HCT116 (cell line): ENCODE measurements at regions not wholly inside any gene's neighbourhood (a gene's known extent, or its start where the extent isn't known, plus 50 kb on each side); places are given as distances from the start of the nearest gene placed in this dataset.

Source experiments
- ATAC-seq: fragments of 200-7000 bp; cut with Tn5 transposase; 2 replicates; pipeline ENCODE4 v1.9.1; 2020; ENCODE audit warnings: mild to moderate bottlenecking, moderate library complexity
- BruUV-seq: library from RNA; stranded (reverse); fragments of 400-500 nt; replicated peaks from 2 replicates; lab custom pipeline; 2021; lab: Mats Ljungman, UMichigan
- CTCF ChIA-PET: fragments of 300-600 bp; sonication (Branson Sonifier 250); formaldehyde crosslinking; loops from one replicate; lab custom pipeline; 2021; ENCODE audit warnings: antibody characterized with exemption; lab: Charles Lee
- POLR2A ChIA-PET: fragments of 300-600, 350-600 bp; sonication (Branson Sonifier 250); formaldehyde crosslinking; loops from one replicate; lab custom pipeline; 2021; ENCODE audit warnings: antibody characterized with exemption; lab: Charles Lee
- RAD21 ChIA-PET, 2 experiments: fragments of 300-600 bp; sonication (Branson Sonifier 250); formaldehyde crosslinking; loops; one replicate each; lab custom pipeline; 2023; ENCODE audit warnings: low total read pairs in 2 of 2; ENCODE audit not compliant: uncharacterized antibody in 2 of 2, unreplicated experiment in 2 of 2, low non-redundant PET in 1 of 2; lab: Charles Lee
- DNase-seq: peaks from one replicate; pipeline ENCODE4 v3.0.0-alpha.2; 2010; ENCODE audit warnings: low read depth, low spot score
- H2AFZ ChIP-seq: fragments of 200-600 bp; shearing (Covaris generic), sonication (generic); 2 replicates; pipeline ENCODE4 v1.6.1; 2017; ENCODE audit warnings: low read depth, mixed run types, mixed read lengths, antibody characterized with exemption, low read length; ENCODE audit not compliant: poor library complexity, severe bottlenecking
- H3K27ac ChIP-seq: 2 replicates; pipeline ENCODE4 v1.5.1; 2012; ENCODE audit warnings: low read depth, low read length
- H3K27me3 ChIP-seq: fragments of 200-600 bp; sonication (generic); 2 replicates; pipeline ENCODE4 v1.6.1; 2016; ENCODE audit warnings: mixed run types, low read length, mixed read lengths; ENCODE audit not compliant: insufficient read depth
- H3K36me3 ChIP-seq, 2 experiments: fragments of 200-500 bp in 1 of 2; fragments of 200-600 bp in 1 of 2; sonication (Bioruptor generic) in 1 of 2; sonication (generic) in 1 of 2; 2 replicates each; pipeline versions ENCODE4 v1.5.1 to v1.6.1; 2014 to 2016; ENCODE audit warnings: low read length in 2 of 2, inconsistent platforms in 1 of 2, mixed read lengths in 1 of 2, mixed run types in 1 of 2; ENCODE audit not compliant: insufficient read depth in 2 of 2, control insufficient read depth in 1 of 2
- H3K4me1 ChIP-seq, 2 experiments: fragments of 200-600 bp in 1 of 2; sonication (generic) in 1 of 2; 2 replicates each; pipeline versions ENCODE4 v1.5.1 to v1.6.1; 2012 to 2017; ENCODE audit warnings: low read length in 2 of 2, inconsistent platforms in 1 of 2, mild to moderate bottlenecking in 1 of 2, mixed read lengths in 1 of 2, mixed run types in 1 of 2, moderate library complexity in 1 of 2; ENCODE audit not compliant: insufficient read depth in 2 of 2, control insufficient read depth in 1 of 2
- H3K4me2 ChIP-seq: fragments of 200-600 bp; sonication (generic); 2 replicates; pipeline ENCODE4 v1.6.1; 2017; ENCODE audit warnings: mixed run types, low read length, mixed read lengths
- H3K4me3 ChIP-seq, 2 experiments: fragments of 200-600 bp in 1 of 2; sonication (generic) in 1 of 2; replicated peaks in 1 of 2; 2 replicates each; pipeline ENCODE4 v1.5.1; 2011 to 2016; ENCODE audit warnings: low read length in 2 of 2, control low read depth in 1 of 2, low read depth in 1 of 2, mild to moderate bottlenecking in 1 of 2, mixed read lengths in 1 of 2, mixed run types in 1 of 2
- H3K79me2 ChIP-seq: fragments of 200-600 bp; sonication (generic); 2 replicates; pipeline ENCODE4 v1.6.1; 2017; ENCODE audit warnings: mild to moderate bottlenecking, mixed run types, low read length, moderate library complexity, mixed read lengths; ENCODE audit not compliant: insufficient read depth
- H3K9ac ChIP-seq: fragments of 200-600 bp; sonication (generic); 2 replicates; pipeline ENCODE4 v1.6.1; 2016; ENCODE audit warnings: low read length, mixed read lengths
- H3K9me2 ChIP-seq: fragments of 200-600 bp; sonication (generic), shearing (Covaris generic); 2 replicates; pipeline ENCODE4 v1.6.1; 2017; ENCODE audit warnings: mixed run types, mild to moderate bottlenecking, moderate library complexity; ENCODE audit not compliant: insufficient read depth
- H3K9me3 ChIP-seq, 2 experiments: fragments of 200-500 bp in 1 of 2; fragments of 200-600 bp in 1 of 2; sonication (Bioruptor generic) in 1 of 2; sonication (generic) in 1 of 2; 2 replicates each; pipeline ENCODE4 v1.6.1; 2014 to 2017; ENCODE audit warnings: low read length in 2 of 2, mixed read lengths in 2 of 2, inconsistent platforms in 1 of 2, low read depth in 1 of 2, mild to moderate bottlenecking in 1 of 2, mixed run types in 1 of 2, moderate library complexity in 1 of 2; ENCODE audit not compliant: control insufficient read depth in 1 of 2, insufficient read depth in 1 of 2
- H4K20me1 ChIP-seq: fragments of 200-600 bp; sonication (generic), shearing (Covaris generic); 2 replicates; pipeline ENCODE4 v1.6.1; 2017; ENCODE audit warnings: mixed run types, mild to moderate bottlenecking, moderate library complexity; ENCODE audit not compliant: insufficient read depth
- CBX3 ChIP-seq: IDR thresholded peaks from 2 replicates; pipeline ENCODE4 v1.6.1; 2012; ENCODE audit warnings: low read depth
- CEBPB ChIP-seq: IDR thresholded peaks from 2 replicates; pipeline ENCODE4 v1.6.1; 2012; ENCODE audit warnings: low read depth
- EGR1 ChIP-seq: IDR thresholded peaks from 2 replicates; pipeline ENCODE4 v1.6.1; 2012; ENCODE audit warnings: low read depth
- FOSL1 ChIP-seq: IDR thresholded peaks from 2 replicates; pipeline ENCODE4 v1.6.1; 2012; ENCODE audit warnings: low read depth
- POLR2A ChIP-seq: IDR thresholded peaks from 2 replicates; pipeline ENCODE4 v1.7.0; 2011; ENCODE audit warnings: borderline replicate concordance; ENCODE audit not compliant: insufficient read depth, insufficient read length; ENCODE audit errors: extremely low read depth
- POLR2AphosphoS5 ChIP-seq: IDR thresholded peaks from 2 replicates; pipeline ENCODE4 v1.6.1; 2011; ENCODE audit warnings: mild to moderate bottlenecking, low read depth, low read length, moderate library complexity
- SP1 ChIP-seq: IDR thresholded peaks from 2 replicates; pipeline ENCODE4 v1.6.1; 2012; ENCODE audit warnings: low read depth
- TCF7L2 ChIP-seq: IDR thresholded peaks from 2 replicates; pipeline ENCODE4 v1.7.0; 2011; ENCODE audit warnings: borderline replicate concordance, inconsistent platforms; ENCODE audit not compliant: insufficient read depth, insufficient read length; ENCODE audit errors: extremely low read depth
- YY1 ChIP-seq: IDR thresholded peaks from 2 replicates; pipeline ENCODE4 v1.6.1; 2011; ENCODE audit warnings: low read length, low read depth, moderate library complexity, mild to moderate bottlenecking; ENCODE audit not compliant: insufficient replicate concordance; ENCODE audit errors: extremely low read depth
- ZNF274 ChIP-seq: fragments of 200-500 bp; sonication (Bioruptor generic); IDR thresholded peaks from 2 replicates; pipeline ENCODE4 v1.6.1; 2014; ENCODE audit warnings: mild to moderate bottlenecking, low read depth, low read length, inconsistent platforms
- intact Hi-C: fragments of 100-400 bp; cut with micrococcal nuclease; formaldehyde crosslinking; loops from 2 replicates; pipeline ENCODE4 v1.10.0; 2022
- TF ChIP-seq, protein P1 (sequence below): IDR thresholded peaks from 2 replicates; pipeline ENCODE4 v1.6.1; 2012
- TF ChIP-seq, protein P2 (sequence below): IDR thresholded peaks from 2 replicates; pipeline ENCODE4 v1.6.1; 2012; ENCODE audit warnings: low read depth
- TF ChIP-seq, protein P3 (sequence below), 3 experiments: fragments of 200-600 bp in 1 of 3; sonication (generic) in 1 of 3; IDR thresholded peaks in 2 of 3; conservative IDR thresholded peaks in 1 of 3; 2 replicates each; pipeline ENCODE4 v1.5.1; 2012 to 2017; ENCODE audit warnings: low read depth in 2 of 3, low read length in 2 of 3, antibody characterized with exemption in 1 of 3, borderline replicate concordance in 1 of 3, control low read depth in 1 of 3, mild to moderate bottlenecking in 1 of 3, mixed read lengths in 1 of 3, mixed run types in 1 of 3, moderate library complexity in 1 of 3; ENCODE audit not compliant: insufficient read depth in 1 of 3

DNA sequence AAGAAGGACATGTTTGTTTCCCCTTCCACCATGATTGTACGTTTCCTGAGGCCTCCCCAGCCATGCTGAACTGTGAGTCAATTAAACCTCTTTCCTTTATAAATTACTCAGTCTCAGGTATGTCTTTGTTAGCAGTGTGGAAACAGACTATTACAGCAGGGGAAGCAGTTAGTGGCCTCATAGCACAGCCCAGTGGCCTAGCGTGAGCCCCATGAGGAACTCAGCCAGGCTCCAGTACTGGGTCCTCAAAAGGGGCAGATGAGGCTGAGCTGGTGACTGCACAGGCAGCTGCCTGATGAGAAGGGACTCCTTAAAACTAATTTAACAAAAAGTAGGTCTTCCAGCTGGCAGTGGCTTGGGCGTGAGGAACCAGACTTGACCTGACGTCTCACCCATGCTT, 399.9 kb downstream of the CDH26 start:
- Histone ChIP-seq H3K79me2 (no peaks in the 10 kb centered on the region), H3K27ac (no peak overlapping the region), H3K4me2 (no peak overlapping the region), H3K9ac (no peak overlapping the region), H3K9me2 (no peaks in the 10 kb centered on the region), H3K27me3 (no peaks in the 10 kb centered on the region)
- ATAC-seq, result no peak
- intact Hi-C loops, result no loop called here
- no peak for DNase-seq
- RAD21 ChIA-PET, result no interaction called here
- no peak for TF ChIP-seq POLR2AphosphoS5
- no peak for TF ChIP-seq EGR1
- no peak for TF ChIP-seq CBX3
- TF ChIP-seq POLR2A, result no peak
- TF ChIP-seq, all 23 proteins: peak for 0
- H4K20me1 ChIP-seq, result no peaks in the 10 kb centered on the region
- peaks cover 0 to 13% of the 10 kb centered on the region in 2 experiments; a peak in 2 of 4 replicates for H3K9me3 ChIP-seq
- H3K4me3 ChIP-seq, result no peak overlapping the region
- ChIA-PET POLR2A (no interaction called here), CTCF (no interaction called here)
- no peaks in the 10 kb centered on the region for H3K4me1 ChIP-seq
- H3K36me3 ChIP-seq, result no peaks in the 10 kb centered on the region
- H2AFZ ChIP-seq, result no peak overlapping the region
- no TSS peak for BruUV-seq

DNA sequence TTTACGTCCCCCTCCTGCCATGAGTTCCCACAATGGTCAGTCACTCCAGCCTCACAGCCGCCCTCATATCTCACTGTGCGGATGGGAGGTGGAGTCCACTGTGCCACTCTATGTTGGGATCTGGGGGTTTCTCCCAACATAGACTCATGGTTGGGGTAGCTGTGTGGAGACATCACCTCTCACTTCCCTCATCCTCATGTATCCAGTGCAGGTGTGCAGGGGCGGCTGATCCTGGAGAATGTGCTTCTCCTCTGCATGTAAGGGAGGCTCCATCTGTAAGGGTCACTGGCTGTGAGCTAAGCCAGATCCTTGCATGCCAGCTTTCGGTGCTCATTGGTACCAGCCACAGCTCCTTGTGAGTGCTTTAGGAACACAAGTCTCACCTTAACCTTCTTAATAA, 400.8 kb downstream of the CDH26 start:
- no peak overlapping the region for H3K4me3 ChIP-seq
- no peak overlapping the region for H3K27ac ChIP-seq
- peaks cover 0 to 12% of the 10 kb centered on the region in 2 experiments; a peak in 2 of 4 replicates for H3K9me3 ChIP-seq
- no peaks in the 10 kb centered on the region for H3K36me3 ChIP-seq
- ATAC-seq, result no peak
- no peaks in the 10 kb centered on the region for H4K20me1 ChIP-seq
- no peaks in the 10 kb centered on the region for H3K27me3 ChIP-seq
- no peaks in the 10 kb centered on the region for H3K79me2 ChIP-seq
- H3K4me2 ChIP-seq, result no peak overlapping the region
- TF ChIP-seq, protein P1, sequence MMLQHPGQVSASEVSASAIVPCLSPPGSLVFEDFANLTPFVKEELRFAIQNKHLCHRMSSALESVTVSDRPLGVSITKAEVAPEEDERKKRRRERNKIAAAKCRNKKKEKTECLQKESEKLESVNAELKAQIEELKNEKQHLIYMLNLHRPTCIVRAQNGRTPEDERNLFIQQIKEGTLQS, result no peak
- TF ChIP-seq YY1 (no peak), POLR2A (no peak), CEBPB (no peak), ZNF274 (no peak), POLR2AphosphoS5 (no peak), SP1 (no peak), TCF7L2 (no peak), FOSL1 (no peak)
- TF ChIP-seq, protein P2, sequence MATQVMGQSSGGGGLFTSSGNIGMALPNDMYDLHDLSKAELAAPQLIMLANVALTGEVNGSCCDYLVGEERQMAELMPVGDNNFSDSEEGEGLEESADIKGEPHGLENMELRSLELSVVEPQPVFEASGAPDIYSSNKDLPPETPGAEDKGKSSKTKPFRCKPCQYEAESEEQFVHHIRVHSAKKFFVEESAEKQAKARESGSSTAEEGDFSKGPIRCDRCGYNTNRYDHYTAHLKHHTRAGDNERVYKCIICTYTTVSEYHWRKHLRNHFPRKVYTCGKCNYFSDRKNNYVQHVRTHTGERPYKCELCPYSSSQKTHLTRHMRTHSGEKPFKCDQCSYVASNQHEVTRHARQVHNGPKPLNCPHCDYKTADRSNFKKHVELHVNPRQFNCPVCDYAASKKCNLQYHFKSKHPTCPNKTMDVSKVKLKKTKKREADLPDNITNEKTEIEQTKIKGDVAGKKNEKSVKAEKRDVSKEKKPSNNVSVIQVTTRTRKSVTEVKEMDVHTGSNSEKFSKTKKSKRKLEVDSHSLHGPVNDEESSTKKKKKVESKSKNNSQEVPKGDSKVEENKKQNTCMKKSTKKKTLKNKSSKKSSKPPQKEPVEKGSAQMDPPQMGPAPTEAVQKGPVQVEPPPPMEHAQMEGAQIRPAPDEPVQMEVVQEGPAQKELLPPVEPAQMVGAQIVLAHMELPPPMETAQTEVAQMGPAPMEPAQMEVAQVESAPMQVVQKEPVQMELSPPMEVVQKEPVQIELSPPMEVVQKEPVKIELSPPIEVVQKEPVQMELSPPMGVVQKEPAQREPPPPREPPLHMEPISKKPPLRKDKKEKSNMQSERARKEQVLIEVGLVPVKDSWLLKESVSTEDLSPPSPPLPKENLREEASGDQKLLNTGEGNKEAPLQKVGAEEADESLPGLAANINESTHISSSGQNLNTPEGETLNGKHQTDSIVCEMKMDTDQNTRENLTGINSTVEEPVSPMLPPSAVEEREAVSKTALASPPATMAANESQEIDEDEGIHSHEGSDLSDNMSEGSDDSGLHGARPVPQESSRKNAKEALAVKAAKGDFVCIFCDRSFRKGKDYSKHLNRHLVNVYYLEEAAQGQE, result no peak
- TF ChIP-seq, protein P3, sequence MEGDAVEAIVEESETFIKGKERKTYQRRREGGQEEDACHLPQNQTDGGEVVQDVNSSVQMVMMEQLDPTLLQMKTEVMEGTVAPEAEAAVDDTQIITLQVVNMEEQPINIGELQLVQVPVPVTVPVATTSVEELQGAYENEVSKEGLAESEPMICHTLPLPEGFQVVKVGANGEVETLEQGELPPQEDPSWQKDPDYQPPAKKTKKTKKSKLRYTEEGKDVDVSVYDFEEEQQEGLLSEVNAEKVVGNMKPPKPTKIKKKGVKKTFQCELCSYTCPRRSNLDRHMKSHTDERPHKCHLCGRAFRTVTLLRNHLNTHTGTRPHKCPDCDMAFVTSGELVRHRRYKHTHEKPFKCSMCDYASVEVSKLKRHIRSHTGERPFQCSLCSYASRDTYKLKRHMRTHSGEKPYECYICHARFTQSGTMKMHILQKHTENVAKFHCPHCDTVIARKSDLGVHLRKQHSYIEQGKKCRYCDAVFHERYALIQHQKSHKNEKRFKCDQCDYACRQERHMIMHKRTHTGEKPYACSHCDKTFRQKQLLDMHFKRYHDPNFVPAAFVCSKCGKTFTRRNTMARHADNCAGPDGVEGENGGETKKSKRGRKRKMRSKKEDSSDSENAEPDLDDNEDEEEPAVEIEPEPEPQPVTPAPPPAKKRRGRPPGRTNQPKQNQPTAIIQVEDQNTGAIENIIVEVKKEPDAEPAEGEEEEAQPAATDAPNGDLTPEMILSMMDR (IDR thresholded peaks at IDR 0.05 in 2 of 3, conservative IDR thresholded peaks at IDR 0.05 in 1 of 3; ENCODE audit: borderline replicate concordance in 1 of 3, insufficient read depth in 1 of 3, low read depth in 2 of 3, low read length in 2 of 3), result no peak
- no peak for DNase-seq
- H3K9ac ChIP-seq, result no peak overlapping the region
- no peaks in the 10 kb centered on the region for H3K9me2 ChIP-seq
- POLR2A ChIA-PET, result no interaction called here
- RAD21 ChIA-PET, result no interaction called here
- no peak overlapping the region for H2AFZ ChIP-seq
- intact Hi-C loops, result no loop called here
- no peaks in the 10 kb centered on the region for H3K4me1 ChIP-seq
- no TSS peak for BruUV-seq
- CTCF ChIA-PET, result no interaction called here
